HEK293 (cell line): ENCODE measurements at regions not wholly inside any gene's neighbourhood (a gene's known extent, or its start where the extent isn't known, plus 50 kb on each side); places are given as distances from the start of the nearest gene placed in this dataset.

ENCODE experiments used
- CTCF ChIA-PET: fragments of 350-600 bp; formaldehyde crosslinking; extraction: SDS; loops from one replicate; lab custom pipeline; 2021; ENCODE audit warnings: antibody characterized with exemption; lab: Yijun Ruan, JAX
- POLR2A ChIA-PET: fragments of 300-600 bp; formaldehyde crosslinking; extraction: SDS; loops from one replicate; lab custom pipeline; 2020; ENCODE audit warnings: antibody characterized with exemption, inconsistent platforms; lab: Yijun Ruan, JAX
- H3K27ac ChIP-seq: fragments of 200-500 bp; sonication (Bioruptor generic); 2 replicates; pipeline ENCODE4 v1.5.1; 2014; ENCODE audit warnings: low read depth, low read length, control low read depth, inconsistent platforms; ENCODE audit errors: extremely low read depth
- H3K36me3 ChIP-seq, 2 experiments: fragments of 200-500 bp in 1 of 2; sonication (Bioruptor generic) in 1 of 2; 1 replicate in 1 of 2; 2 replicates in 1 of 2; pipeline ENCODE4 v1.5.1; 2014 to 2017; ENCODE audit warnings: inconsistent platforms in 2 of 2, low read length in 2 of 2; ENCODE audit not compliant: control insufficient read depth in 2 of 2, insufficient read depth in 1 of 2
- H3K4me1 ChIP-seq: fragments of 200-500 bp; sonication (Bioruptor generic); 2 replicates; pipeline ENCODE4 v1.5.1; 2014; ENCODE audit warnings: mild to moderate bottlenecking, low read length, inconsistent platforms; ENCODE audit not compliant: control insufficient read depth, insufficient read depth
- H3K4me3 ChIP-seq: 2 replicates; pipeline ENCODE4 v1.5.1; 2011; ENCODE audit warnings: low read depth, mild to moderate bottlenecking, control low read depth, low read length, moderate library complexity
- H3K9me3 ChIP-seq: fragments of 200-500 bp; sonication (Bioruptor generic); 2 replicates; pipeline ENCODE4 v1.5.1; 2014; ENCODE audit warnings: low read depth, low read length, inconsistent platforms; ENCODE audit not compliant: control insufficient read depth, insufficient read depth
- IKZF3 ChIP-seq: fragments of 450-650 bp; IDR thresholded peaks from 2 replicates; pipeline ENCODE4 v1.5.0; 2018; ENCODE audit warnings: missing biosample characterization, mild to moderate bottlenecking, missing genetic modification characterization, moderate library complexity
- KLF16 ChIP-seq: fragments of 450-650 bp; formaldehyde crosslinking; IDR thresholded peaks from 2 replicates; pipeline ENCODE4 v1.5.1; 2017; ENCODE audit warnings: missing biosample characterization, missing genetic modification characterization
- MZF1 ChIP-seq: fragments of 450-650 bp; formaldehyde crosslinking; IDR thresholded peaks from 2 replicates; pipeline ENCODE4 v1.5.1; 2017; ENCODE audit warnings: missing biosample characterization, missing genetic modification characterization, borderline replicate concordance
- ZBTB1 ChIP-seq: fragments of 450-650 bp; formaldehyde crosslinking; IDR thresholded peaks from 2 replicates; pipeline ENCODE4 v1.5.1; 2016; ENCODE audit warnings: missing biosample characterization, missing genetic modification characterization
- ZFP41 ChIP-seq: fragments of 450-650 bp; formaldehyde crosslinking; IDR thresholded peaks from 2 replicates; pipeline ENCODE4 v1.5.1; 2016; ENCODE audit warnings: missing biosample characterization, missing genetic modification characterization, borderline replicate concordance
- ZNF114 ChIP-seq: fragments of 450-650 bp; formaldehyde crosslinking; IDR thresholded peaks from 2 replicates; pipeline ENCODE4 v1.5.0; 2017; ENCODE audit warnings: missing biosample characterization, missing genetic modification characterization
- ZNF155 ChIP-seq: fragments of 450-650 bp; formaldehyde crosslinking; IDR thresholded peaks from 2 replicates; pipeline ENCODE4 v1.5.1; 2016; ENCODE audit warnings: missing biosample characterization, missing genetic modification characterization
- ZNF157 ChIP-seq: fragments of 450-650 bp; formaldehyde crosslinking; IDR thresholded peaks from 2 replicates; pipeline ENCODE4 v1.5.1; 2016; ENCODE audit warnings: missing biosample characterization, missing genetic modification characterization
- ZNF184 ChIP-seq: fragments of 450-650 bp; IDR thresholded peaks from 2 replicates; pipeline ENCODE4 v1.5.1; 2018; ENCODE audit warnings: missing biosample characterization, mild to moderate bottlenecking, missing genetic modification characterization
- ZNF19 ChIP-seq: fragments of 450-650 bp; formaldehyde crosslinking; IDR thresholded peaks from 2 replicates; pipeline ENCODE4; 2016; ENCODE audit warnings: missing biosample characterization, missing genetic modification characterization, low read depth
- ZNF211 ChIP-seq: fragments of 450-650 bp; formaldehyde crosslinking; IDR thresholded peaks from 2 replicates; pipeline ENCODE4 v1.5.1; 2016; ENCODE audit warnings: low read depth, missing biosample characterization, missing genetic modification characterization
- ZNF223 ChIP-seq: fragments of 450-650 bp; formaldehyde crosslinking; IDR thresholded peaks from 2 replicates; pipeline ENCODE4 v1.5.1; 2016; ENCODE audit warnings: missing biosample characterization, missing genetic modification characterization
- ZNF292 ChIP-seq: fragments of 450-650 bp; formaldehyde crosslinking; IDR thresholded peaks from 2 replicates; pipeline ENCODE4 v1.5.1; 2016; ENCODE audit warnings: low read depth, missing biosample characterization, missing genetic modification characterization, borderline replicate concordance
- ZNF391 ChIP-seq: fragments of 450-650 bp; formaldehyde crosslinking; IDR thresholded peaks from 2 replicates; pipeline ENCODE4 v1.5.1; 2016; ENCODE audit warnings: low read depth, missing biosample characterization, missing genetic modification characterization, borderline replicate concordance
- ZNF473 ChIP-seq: fragments of 450-650 bp; formaldehyde crosslinking; IDR thresholded peaks from 2 replicates; pipeline ENCODE4 v1.5.1; 2017; ENCODE audit warnings: missing biosample characterization, missing genetic modification characterization
- ZNF501 ChIP-seq: fragments of 450-650 bp; formaldehyde crosslinking; IDR thresholded peaks from 2 replicates; pipeline ENCODE4 v1.5.1; 2016; ENCODE audit warnings: missing biosample characterization, missing genetic modification characterization
- ZNF510 ChIP-seq: fragments of 450-650 bp; formaldehyde crosslinking; IDR thresholded peaks from 2 replicates; pipeline ENCODE4 v1.5.1; 2018; ENCODE audit warnings: mild to moderate bottlenecking, missing genetic modification characterization, missing biosample characterization; ENCODE audit not compliant: insufficient replicate concordance
- ZNF571 ChIP-seq: fragments of 450-650 bp; formaldehyde crosslinking; IDR thresholded peaks from 2 replicates; pipeline ENCODE4 v1.5.0; 2017; ENCODE audit warnings: missing biosample characterization, missing genetic modification characterization
- ZNF776 ChIP-seq: fragments of 450-650 bp; formaldehyde crosslinking; IDR thresholded peaks from 2 replicates; pipeline ENCODE4 v1.5.0; 2017; ENCODE audit warnings: missing biosample characterization, missing genetic modification characterization, borderline replicate concordance
- TF ChIP-seq, protein P1 (sequence below): fragments of 450-650 bp; formaldehyde crosslinking; IDR thresholded peaks from 2 replicates; pipeline ENCODE4 v1.5.1; 2016; ENCODE audit warnings: missing biosample characterization, missing genetic modification characterization
- TF ChIP-seq, protein P2 (sequence below): fragments of 450-650 bp; formaldehyde crosslinking; optimal IDR thresholded peaks from 2 replicates; pipeline ENCODE3; 2016; ENCODE audit warnings: missing biosample characterization, mild to moderate bottlenecking, missing genetic modification characterization
- TF ChIP-seq, protein P3 (sequence below): fragments of 450-650 bp; formaldehyde crosslinking; IDR thresholded peaks from 2 replicates; pipeline ENCODE4 v1.5.1; 2017; ENCODE audit warnings: missing biosample characterization, mild to moderate bottlenecking, missing genetic modification characterization, moderate library complexity
- TF ChIP-seq, protein P4 (sequence below): fragments of 450-650 bp; formaldehyde crosslinking; IDR thresholded peaks from 2 replicates; pipeline ENCODE4 v1.5.1; 2016; ENCODE audit warnings: missing biosample characterization, missing genetic modification characterization

DNA sequence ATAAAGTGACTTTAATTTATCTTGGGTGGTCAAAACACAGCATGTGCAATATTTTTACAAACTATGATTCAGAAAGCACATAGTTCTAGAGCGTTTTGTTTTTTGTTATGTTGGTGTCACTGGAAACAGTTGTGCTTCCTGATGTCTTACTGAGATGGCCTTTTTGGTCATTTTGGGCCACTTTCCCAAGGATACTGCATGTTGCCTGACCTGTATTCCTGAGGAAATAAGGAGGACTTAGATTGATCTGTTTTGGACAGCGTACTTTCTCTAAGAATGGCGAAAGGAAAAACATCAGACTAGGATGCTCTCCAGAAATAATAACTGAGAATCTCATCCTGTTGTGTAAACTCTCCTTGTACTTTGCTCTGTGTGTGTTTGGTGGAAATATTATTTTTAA lies 451.2 kb downstream of the USP25 start:
- POLR2A ChIA-PET: no interaction called here
- no peaks in the 10 kb centered on the region for H3K9me3 ChIP-seq

DNA sequence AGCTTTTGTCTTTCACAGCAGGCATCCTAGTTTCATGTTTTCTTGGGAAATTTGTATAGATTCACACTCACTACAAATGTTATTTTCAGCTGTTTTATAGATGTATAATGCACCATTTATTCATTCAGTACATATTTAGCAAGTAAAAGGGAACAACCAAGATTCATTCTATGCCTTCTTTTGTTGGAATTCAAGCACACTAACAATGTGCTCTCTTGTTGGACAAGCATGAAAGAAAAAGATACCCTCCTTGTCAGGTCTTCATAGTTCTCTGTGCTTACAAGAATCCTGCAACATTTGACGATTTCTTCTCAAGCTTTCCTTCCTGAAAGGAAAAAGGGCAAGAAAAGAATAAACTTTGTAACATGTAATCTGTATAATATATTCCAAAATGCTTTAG lies 456.0 kb downstream of the USP25 start:
- ChIA-PET POLR2A (interaction anchor here (1.0 kb wide), 1 partner anchor 99 kb away, joined by 4 read pairs; no protein-coding TSS in a partner anchor), CTCF (no interaction called here)
- H3K4me1 ChIP-seq: peaks cover 3% of the 10 kb centered on the region; the same call in 1 of the 2 replicates
- H3K36me3 ChIP-seq: no peaks in the 10 kb centered on the region
- TF ChIP-seq, protein P1, sequence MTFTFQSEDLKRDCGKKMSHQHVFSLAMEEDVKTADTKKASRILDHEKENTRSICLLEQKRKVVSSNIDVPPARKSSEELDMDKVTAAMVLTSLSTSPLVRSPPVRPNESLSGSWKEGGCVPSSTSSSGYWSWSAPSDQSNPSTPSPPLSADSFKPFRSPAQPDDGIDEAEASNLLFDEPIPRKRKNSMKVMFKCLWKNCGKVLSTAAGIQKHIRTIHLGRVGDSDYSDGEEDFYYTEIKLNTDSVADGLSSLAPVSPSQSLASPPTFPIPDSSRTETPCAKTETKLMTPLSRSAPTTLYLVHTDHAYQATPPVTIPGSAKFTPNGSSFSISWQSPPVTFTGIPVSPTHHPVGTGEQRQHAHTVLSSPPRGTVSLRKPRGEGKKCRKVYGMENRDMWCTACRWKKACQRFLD (tag by site-specific recombination): no peak
- TF ChIP-seq ZNF19 (tag by site-specific recombination) (no peak), ZNF501 (no peak), ZNF155 (tag by site-specific recombination) (no peak), ZNF391 (tag by site-specific recombination) (no peak), IKZF3 (no peak), ZFP41 (tag by site-specific recombination) (no peak), ZBTB1 (tag by site-specific recombination) (no peak), ZNF157 (tag by site-specific recombination) (no peak), MZF1 (tag by site-specific recombination) (no peak), ZNF184 (tag by site-specific recombination) (no peak), ZNF571 (tag by site-specific recombination) (no peak), ZNF292 (no peak), KLF16 (no peak), ZNF776 (tag by site-specific recombination) (no peak)
- TF ChIP-seq, protein P2, sequence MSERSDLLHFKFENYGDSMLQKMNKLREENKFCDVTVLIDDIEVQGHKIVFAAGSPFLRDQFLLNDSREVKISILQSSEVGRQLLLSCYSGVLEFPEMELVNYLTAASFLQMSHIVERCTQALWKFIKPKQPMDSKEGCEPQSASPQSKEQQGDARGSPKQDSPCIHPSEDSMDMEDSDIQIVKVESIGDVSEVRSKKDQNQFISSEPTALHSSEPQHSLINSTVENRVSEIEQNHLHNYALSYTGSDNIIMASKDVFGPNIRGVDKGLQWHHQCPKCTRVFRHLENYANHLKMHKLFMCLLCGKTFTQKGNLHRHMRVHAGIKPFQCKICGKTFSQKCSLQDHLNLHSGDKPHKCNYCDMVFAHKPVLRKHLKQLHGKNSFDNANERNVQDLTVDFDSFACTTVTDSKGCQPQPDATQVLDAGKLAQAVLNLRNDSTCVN: no peak
- TF ChIP-seq, protein P3, sequence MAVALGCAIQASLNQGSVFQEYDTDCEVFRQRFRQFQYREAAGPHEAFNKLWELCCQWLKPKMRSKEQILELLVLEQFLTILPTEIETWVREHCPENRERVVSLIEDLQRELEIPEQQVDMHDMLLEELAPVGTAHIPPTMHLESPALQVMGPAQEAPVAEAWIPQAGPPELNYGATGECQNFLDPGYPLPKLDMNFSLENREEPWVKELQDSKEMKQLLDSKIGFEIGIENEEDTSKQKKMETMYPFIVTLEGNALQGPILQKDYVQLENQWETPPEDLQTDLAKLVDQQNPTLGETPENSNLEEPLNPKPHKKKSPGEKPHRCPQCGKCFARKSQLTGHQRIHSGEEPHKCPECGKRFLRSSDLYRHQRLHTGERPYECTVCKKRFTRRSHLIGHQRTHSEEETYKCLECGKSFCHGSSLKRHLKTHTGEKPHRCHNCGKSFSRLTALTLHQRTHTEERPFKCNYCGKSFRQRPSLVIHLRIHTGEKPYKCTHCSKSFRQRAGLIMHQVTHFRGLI (tag by site-specific recombination): no peak
- H3K4me3 ChIP-seq: no peak overlapping the region
- no peak overlapping the region for H3K27ac ChIP-seq
- no peaks in the 10 kb centered on the region for H3K9me3 ChIP-seq

More for the DNA sequence above, 451.2 kb downstream of the USP25 start:
- CTCF ChIA-PET: no interaction called here
- Histone ChIP-seq H3K4me1 (peaks cover 19% of the 10 kb centered on the region), H3K4me3 (no peak overlapping the region), H3K27ac (0 out of 2 replicates have a peak overlapping the region, but pooled peaks have one; percentile 5), H3K36me3 (no peaks in the 10 kb centered on the region)
- TF ChIP-seq, protein P4, sequence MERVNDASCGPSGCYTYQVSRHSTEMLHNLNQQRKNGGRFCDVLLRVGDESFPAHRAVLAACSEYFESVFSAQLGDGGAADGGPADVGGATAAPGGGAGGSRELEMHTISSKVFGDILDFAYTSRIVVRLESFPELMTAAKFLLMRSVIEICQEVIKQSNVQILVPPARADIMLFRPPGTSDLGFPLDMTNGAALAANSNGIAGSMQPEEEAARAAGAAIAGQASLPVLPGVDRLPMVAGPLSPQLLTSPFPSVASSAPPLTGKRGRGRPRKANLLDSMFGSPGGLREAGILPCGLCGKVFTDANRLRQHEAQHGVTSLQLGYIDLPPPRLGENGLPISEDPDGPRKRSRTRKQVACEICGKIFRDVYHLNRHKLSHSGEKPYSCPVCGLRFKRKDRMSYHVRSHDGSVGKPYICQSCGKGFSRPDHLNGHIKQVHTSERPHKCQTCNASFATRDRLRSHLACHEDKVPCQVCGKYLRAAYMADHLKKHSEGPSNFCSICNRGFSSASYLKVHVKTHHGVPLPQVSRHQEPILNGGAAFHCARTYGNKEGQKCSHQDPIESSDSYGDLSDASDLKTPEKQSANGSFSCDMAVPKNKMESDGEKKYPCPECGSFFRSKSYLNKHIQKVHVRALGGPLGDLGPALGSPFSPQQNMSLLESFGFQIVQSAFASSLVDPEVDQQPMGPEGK: no peak
- TF ChIP-seq ZNF473 (tag by site-specific recombination) (no peak), ZNF223 (tag by site-specific recombination) (no peak), ZNF510 (tag by site-specific recombination) (no peak), ZNF114 (tag by site-specific recombination) (no peak), ZNF211 (tag by site-specific recombination) (no peak)
